ENCODE measurements at regions not wholly inside any gene's neighbourhood (a gene's known extent, or its start where the extent isn't known, plus 50 kb on each side); places are given as distances from the start of the nearest gene placed in this dataset.

- TF ChIP-seq ZNF512 (CRISPR knock-in tag; IDR thresholded peaks at IDR 0.05) (no peak), ZNF230 (CRISPR knock-in tag; IDR thresholded peaks at IDR 0.05) (no peak), ZNF180 (CRISPR knock-in tag; IDR thresholded peaks at IDR 0.05; ENCODE audit: borderline replicate concordance, low read depth) (no peak)
These were observed 1040.1 kb upstream of the LRRN3 start (continued) for GRCh38 chr7:110050785-110051184.

- intact Hi-C loops (cut with micrococcal nuclease; ENCODE audit: unreplicated experiment) = no loop called here
- H3K4me3 ChIP-seq (replicated peaks in 1 of 3; ENCODE audit: insufficient read depth in 1 of 3, low read depth in 2 of 3, low read length in 3 of 3) = no peak overlapping the region
- no TSS peak for BruUV-seq (replicated peaks)
- no peaks in the 10 kb centered on the region for H3K36me3 ChIP-seq (replicated peaks in 1 of 2; ENCODE audit: control insufficient read depth in 1 of 2, insufficient read depth in 2 of 2, low read length in 2 of 2)
- WGBS (ENCODE audit: low lambda C conversion rate) = 0% methylated on average over 2 of the region's 2 CpGs
- H4K20me1 ChIP-seq (ENCODE audit: insufficient read depth, low read length) = no peaks in the 10 kb centered on the region
- POLR2A ChIA-PET = no interaction called here
- no peaks in the 10 kb centered on the region for H3K9me3 ChIP-seq (ENCODE audit: low read length)
- no peak overlapping the region for H2AFZ ChIP-seq (ENCODE audit: low read length)
- CTCF ChIA-PET (ENCODE audit: low intra/inter-chr PET ratio, low total read pairs) = no interaction called here
- H3K27ac ChIP-seq (ENCODE audit: extremely low read length, insufficient read depth, low read length) = no peak overlapping the region
- no peaks in the 10 kb centered on the region for H3K4me1 ChIP-seq (ENCODE audit: insufficient read depth, low read length)
- H3K9ac ChIP-seq (ENCODE audit: insufficient read depth, low read depth, low read length) = no peak overlapping the region
- in situ Hi-C loops (cut with HindIII; ENCODE audit: extremely low pct_ligation_motif_present, low pct_unique_long_range_greater_than_20kb) = no loop called here
- ATAC-seq = no peak
- H3K27me3 ChIP-seq (ENCODE audit: control insufficient read depth in 1 of 2, insufficient read depth in 2 of 2, low read length in 2 of 2) = no peaks in the 10 kb centered on the region
- no peak for FAIRE-seq
- no peaks in the 10 kb centered on the region for H3K79me2 ChIP-seq (ENCODE audit: insufficient read depth, low read length)
- no peak for DNase-seq (ENCODE audit: low spot score)
- no peak overlapping the region for H3K4me2 ChIP-seq (ENCODE audit: low read depth, low read length)
- TF ChIP-seq GMEB2 (CRISPR knock-in tag; IDR thresholded peaks at IDR 0.05; ENCODE audit: low read depth) (no peak), HBP1 (CRISPR knock-in tag; IDR thresholded peaks at IDR 0.05; ENCODE audit: low read depth) (no peak), JUNB (CRISPR knock-in tag; IDR thresholded peaks at IDR 0.05; ENCODE audit: borderline replicate concordance) (no peak), ZNF616 (CRISPR knock-in tag; IDR thresholded peaks at IDR 0.05; ENCODE audit: low read depth) (no peak), ZKSCAN5 (CRISPR knock-in tag; IDR thresholded peaks at IDR 0.05) (no peak), GPN1 (CRISPR knock-in tag; IDR thresholded peaks at IDR 0.05; ENCODE audit: borderline replicate concordance) (no peak), SOX13 (IDR thresholded peaks at IDR 0.05) (no peak), SOX13 (CRISPR knock-in tag; conservative IDR thresholded peaks at IDR 0.05 in 1 of 2, IDR thresholded peaks at IDR 0.05 in 1 of 2) (no peak), EZH2 (conservative IDR thresholded peaks at IDR 0.05; ENCODE audit: low read depth, low read length) (no peak), POGK (CRISPR knock-in tag; conservative IDR thresholded peaks at IDR 0.05) (no peak), SYNCRIP (IDR thresholded peaks at IDR 0.05; ENCODE audit: insufficient read depth, low read depth, low read length) (no peak), HDAC1 (CRISPR knock-in tag; IDR thresholded peaks at IDR 0.05) (no peak)
These were observed 1039.6 kb upstream of the LRRN3 start for GRCh38 chr7:110051372-110051771.
